Tibial nerve (tissue), 4 donors: ENCODE measurements at regions not wholly inside any gene's neighbourhood (a gene's known extent, or its start where the extent isn't known, plus 50 kb on each side); places are given as distances from the start of the nearest gene placed in this dataset.

Source experiments
- EP300 ChIP-seq, 2 donors: sonication (generic); formaldehyde crosslinking; IDR thresholded peaks; one replicate each; pipeline ENCODE4 v1.6.1; 2017; ENCODE audit warnings: antibody characterized with exemption in 2 of 2, mild to moderate bottlenecking in 1 of 2
- POLR2A ChIP-seq, 2 donors: fragments of 450-650 bp; IDR thresholded peaks; one replicate each; pipeline ENCODE4 v1.6.1; 2017; ENCODE audit warnings: antibody characterized with exemption in 2 of 2, mild to moderate bottlenecking in 2 of 2, moderate library complexity in 2 of 2
- TF ChIP-seq, protein P1 (sequence below), 5 experiments: fragments of 200-600 bp in 3 of 5; fragments of 450-650 bp in 2 of 5; sonication (generic) in 3 of 5; IDR thresholded peaks; one replicate each; pipeline ENCODE4 v1.5.1; 2016 to 2019; ENCODE audit warnings: antibody characterized with exemption in 5 of 5, mild to moderate bottlenecking in 3 of 5, moderate library complexity in 2 of 5

DNA sequence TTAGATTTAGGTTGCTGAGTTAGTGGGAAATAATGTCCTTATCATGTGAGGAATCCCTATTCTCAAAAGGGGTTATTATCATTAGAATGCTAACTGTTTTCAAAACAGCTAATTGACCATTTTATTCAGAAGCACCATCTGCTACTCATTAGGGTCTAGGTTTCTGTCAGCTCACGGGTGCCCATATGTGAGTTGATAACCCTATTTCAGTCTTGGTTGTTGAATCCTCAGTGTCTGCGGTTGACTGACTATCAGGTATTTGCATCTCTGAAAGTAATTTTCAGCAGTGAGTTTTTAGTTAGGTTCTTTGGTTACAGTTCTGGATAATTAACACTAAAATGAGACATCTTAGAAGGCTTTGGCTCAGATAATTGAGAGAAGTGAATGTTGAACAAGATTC lies 1404.0 kb downstream of the AACS start:
- TF ChIP-seq, protein P1, sequence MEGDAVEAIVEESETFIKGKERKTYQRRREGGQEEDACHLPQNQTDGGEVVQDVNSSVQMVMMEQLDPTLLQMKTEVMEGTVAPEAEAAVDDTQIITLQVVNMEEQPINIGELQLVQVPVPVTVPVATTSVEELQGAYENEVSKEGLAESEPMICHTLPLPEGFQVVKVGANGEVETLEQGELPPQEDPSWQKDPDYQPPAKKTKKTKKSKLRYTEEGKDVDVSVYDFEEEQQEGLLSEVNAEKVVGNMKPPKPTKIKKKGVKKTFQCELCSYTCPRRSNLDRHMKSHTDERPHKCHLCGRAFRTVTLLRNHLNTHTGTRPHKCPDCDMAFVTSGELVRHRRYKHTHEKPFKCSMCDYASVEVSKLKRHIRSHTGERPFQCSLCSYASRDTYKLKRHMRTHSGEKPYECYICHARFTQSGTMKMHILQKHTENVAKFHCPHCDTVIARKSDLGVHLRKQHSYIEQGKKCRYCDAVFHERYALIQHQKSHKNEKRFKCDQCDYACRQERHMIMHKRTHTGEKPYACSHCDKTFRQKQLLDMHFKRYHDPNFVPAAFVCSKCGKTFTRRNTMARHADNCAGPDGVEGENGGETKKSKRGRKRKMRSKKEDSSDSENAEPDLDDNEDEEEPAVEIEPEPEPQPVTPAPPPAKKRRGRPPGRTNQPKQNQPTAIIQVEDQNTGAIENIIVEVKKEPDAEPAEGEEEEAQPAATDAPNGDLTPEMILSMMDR (IDR thresholded peaks at IDR 0.05), result no peak
- TF ChIP-seq POLR2A (IDR thresholded peaks at IDR 0.05), result no peak
- no peak for TF ChIP-seq EP300 (IDR thresholded peaks at IDR 0.05)
